Ecto neural progenitor cell (in vitro differentiated cells): ENCODE measurements at regions not wholly inside any gene's neighbourhood (a gene's known extent, or its start where the extent isn't known, plus 50 kb on each side); places are given as distances from the start of the nearest gene placed in this dataset.
"Not testable (repeated sequence)": the region's sequence is repeated elsewhere in the genome, so short reads cannot be mapped to it uniquely, and the experiment has no call there.

ENCODE experiments used
- DNase-seq: peaks from one replicate; pipeline ENCODE4 v3.0.0-alpha.2; 2018; ENCODE audit warnings: low spot score

- DNase-seq = not testable (repeated sequence)
These were observed 255.1 kb downstream of the OR4F29 start for GRCh38 chr1:196366-196765.

GRCh38 chr1:191296-192049, 260.0 kb downstream of the OR4F29 start:
- peak; percentile 43 for DNase-seq

GRCh38 chr1:190678-191077, 260.8 kb downstream of the OR4F29 start:
- not testable (repeated sequence) for DNase-seq

GRCh38 chr1:189915-190314, 261.6 kb downstream of the OR4F29 start:
- DNase-seq = not testable (repeated sequence)

- not testable (repeated sequence) for DNase-seq
These were observed 262.2 kb downstream of the OR4F29 start for GRCh38 chr1:189270-189669.

GRCh38 chr1:187298-187697, 264.2 kb downstream of the OR4F29 start:
- DNase-seq = not testable (repeated sequence)

GRCh38 chr1:186691-187131, 264.8 kb downstream of the OR4F29 start:
- DNase-seq = peak; percentile 16

- not testable (repeated sequence) for DNase-seq
These were observed 265.3 kb downstream of the OR4F29 start for GRCh38 chr1:186223-186622.

- DNase-seq = not testable (repeated sequence)
These were observed 266.0 kb downstream of the OR4F29 start for GRCh38 chr1:185526-185925.

GRCh38 chr1:184336-184686, 267.2 kb downstream of the OR4F29 start:
- DNase-seq = not testable (repeated sequence)

GRCh38 chr1:183620-184335, 267.7 kb downstream of the OR4F29 start:
- not testable (repeated sequence) for DNase-seq

GRCh38 chr1:183081-183480, 268.4 kb downstream of the OR4F29 start:
- not testable (repeated sequence) for DNase-seq

GRCh38 chr1:182631-183030, 268.8 kb downstream of the OR4F29 start:
- DNase-seq = not testable (repeated sequence)

GRCh38 chr1:181247-182216, 269.9 kb downstream of the OR4F29 start:
- DNase-seq = peak; percentile 81

- peak; percentile 37 for DNase-seq
These were observed 270.7 kb downstream of the OR4F29 start for GRCh38 chr1:180749-181205.

GRCh38 chr1:138842-139241, 312.6 kb downstream of the OR4F29 start:
- not testable (repeated sequence) for DNase-seq

GRCh38 chr1:137664-138063, 313.8 kb downstream of the OR4F29 start:
- DNase-seq = not testable (repeated sequence)

- not testable (repeated sequence) for DNase-seq
These were observed 315.0 kb downstream of the OR4F29 start for GRCh38 chr1:136344-136932.

GRCh38 chr1:134936-135335, 316.5 kb downstream of the OR4F29 start:
- not testable (repeated sequence) for DNase-seq

- not testable (repeated sequence) for DNase-seq
These were observed 333.0 kb downstream of the OR4F29 start for GRCh38 chr1:118440-118839.

GRCh38 chr1:115534-115933, 335.9 kb downstream of the OR4F29 start:
- DNase-seq = not testable (repeated sequence)
